CD1c-positive myeloid dendritic cell (primary cell): ENCODE measurements at regions not wholly inside any gene's neighbourhood (a gene's known extent, or its start where the extent isn't known, plus 50 kb on each side); places are given as distances from the start of the nearest gene placed in this dataset.
"Not testable (repeated sequence)": the region's sequence is repeated elsewhere in the genome, so short reads cannot be mapped to it uniquely, and the experiment has no call there.

ENCODE experiments used
- DNase-seq: peaks from one replicate; pipeline ENCODE4 v3.0.0-alpha.2; 2016; ENCODE audit errors: extremely low spot score

DNA sequence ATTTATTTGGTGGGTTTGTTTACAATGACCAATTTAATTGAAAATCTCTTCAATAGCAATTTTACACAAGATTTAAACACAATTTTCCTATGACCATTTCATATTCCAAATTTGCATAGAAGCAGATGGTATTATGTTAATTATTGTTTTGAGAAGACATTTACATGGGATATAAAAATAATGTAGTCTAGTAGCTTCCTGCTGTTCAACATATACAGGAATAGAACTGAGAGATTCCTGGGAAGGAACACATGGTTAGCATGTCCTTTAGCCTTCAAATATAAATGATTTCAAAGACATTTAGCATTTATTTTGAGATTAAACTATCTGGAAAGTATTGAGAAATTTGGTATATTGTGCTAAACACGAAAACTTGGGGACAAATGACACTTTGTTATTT is 129.6 kb downstream of the KCNE4 start:
- no peak for DNase-seq

DNA sequence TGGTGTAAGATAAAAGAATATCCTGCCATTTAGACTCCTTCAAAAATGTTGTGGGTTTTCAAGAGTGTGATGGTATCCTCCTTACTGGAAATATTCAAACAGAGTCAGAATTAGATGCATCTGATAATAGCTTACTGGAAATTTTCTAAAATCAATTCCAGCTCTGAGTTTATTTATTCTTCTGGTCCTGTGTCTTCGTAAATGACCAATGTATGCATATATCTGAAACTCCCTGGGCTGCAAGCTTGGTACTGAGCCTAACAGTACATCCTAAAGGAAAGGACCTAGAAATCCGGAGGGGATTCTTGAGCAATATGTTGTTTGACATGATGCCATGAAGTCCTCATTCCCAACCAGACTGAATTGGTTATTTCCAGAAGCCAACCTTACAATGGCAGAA is 130.4 kb downstream of the KCNE4 start:
- DNase-seq = no peak

DNA sequence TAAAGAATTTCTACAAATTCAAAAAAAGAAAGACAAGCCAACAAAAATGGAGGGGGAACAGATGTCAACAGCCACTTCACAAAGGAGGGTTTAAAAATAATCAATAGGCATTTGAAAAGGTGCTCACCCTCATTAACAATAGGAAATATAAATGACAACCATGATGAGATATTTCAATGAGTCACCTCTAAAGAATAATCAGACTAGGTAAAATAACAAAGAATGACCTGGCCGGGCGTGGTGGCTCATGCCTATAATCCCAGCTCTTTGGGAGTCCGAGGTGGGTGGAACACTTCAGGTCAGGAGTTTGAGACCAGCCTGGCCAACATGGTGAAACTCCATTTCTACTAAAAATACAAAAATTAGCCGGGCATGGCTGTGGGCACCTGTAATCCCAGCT is 133.6 kb downstream of the KCNE4 start:
- no peak for DNase-seq

DNA sequence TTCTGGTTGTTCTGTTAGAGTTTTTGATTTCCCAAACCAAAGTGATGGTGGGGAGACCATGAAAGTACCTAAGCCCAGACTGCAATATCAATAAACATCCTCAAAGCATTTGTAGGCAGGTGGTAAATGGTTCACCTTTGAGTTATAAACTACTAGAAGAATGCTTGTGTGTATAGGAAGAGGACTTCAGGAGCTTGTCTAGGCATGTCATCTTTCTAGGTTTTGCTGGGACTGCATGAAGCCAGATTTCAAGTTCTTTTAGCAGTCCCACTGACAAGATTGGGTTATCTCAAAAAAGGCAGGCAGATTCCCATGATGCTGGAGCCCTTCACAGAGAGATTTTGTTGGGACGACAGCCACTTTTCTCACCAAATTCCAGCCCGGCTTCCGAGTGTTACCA is 135.3 kb downstream of the KCNE4 start:
- no peak for DNase-seq

DNA sequence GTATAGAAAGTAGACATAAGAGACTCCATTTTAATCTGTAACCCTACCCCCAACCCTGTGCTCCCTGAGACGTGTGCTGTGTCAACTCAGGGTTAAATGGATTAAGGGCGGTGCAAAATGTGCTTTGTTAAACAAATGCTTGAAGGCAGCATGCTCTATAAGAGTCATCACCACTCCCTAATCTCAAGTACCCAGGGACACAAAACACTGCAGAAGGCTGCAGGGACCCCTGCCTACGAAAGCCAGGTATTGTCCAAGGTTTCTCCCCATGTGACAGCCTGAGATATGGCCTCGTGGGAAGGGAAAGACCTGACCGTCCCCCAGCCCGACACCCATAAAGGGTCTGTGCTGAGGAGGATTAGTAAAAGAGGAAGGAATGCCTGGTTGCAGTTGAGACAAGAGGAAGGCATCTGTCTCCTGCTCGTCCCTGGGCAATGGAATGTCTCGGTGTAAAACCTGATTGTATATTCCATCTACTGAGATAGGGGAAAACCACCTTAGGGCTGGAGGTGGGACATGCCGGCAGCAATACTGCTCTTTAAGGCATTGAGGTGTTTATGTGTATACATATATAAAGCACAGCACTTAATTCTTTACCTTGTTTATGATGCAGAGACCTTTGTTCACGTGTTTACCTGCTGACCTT is 138.7 kb downstream of the KCNE4 start:
- not testable (repeated sequence) for DNase-seq

DNA sequence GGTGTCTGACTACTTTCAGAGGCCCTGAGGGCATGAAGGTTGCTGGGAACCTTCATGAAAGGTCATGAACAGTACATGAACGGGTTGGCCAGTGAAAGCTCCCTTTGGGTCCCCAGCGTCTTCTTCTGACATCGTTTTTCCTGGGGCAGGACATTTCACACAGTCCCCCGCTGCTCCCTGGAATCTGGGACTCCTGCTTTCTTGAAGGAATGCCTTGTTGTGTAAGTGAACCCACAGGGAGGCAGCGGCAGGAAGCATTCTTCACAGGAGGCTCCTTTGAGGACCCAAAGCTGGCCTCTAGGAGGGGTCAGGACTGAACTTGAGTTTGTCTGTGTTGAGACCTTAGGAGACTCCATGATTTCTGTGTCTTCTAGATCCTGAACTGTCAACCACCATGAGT is 144.3 kb downstream of the KCNE4 start:
- no peak for DNase-seq

DNA sequence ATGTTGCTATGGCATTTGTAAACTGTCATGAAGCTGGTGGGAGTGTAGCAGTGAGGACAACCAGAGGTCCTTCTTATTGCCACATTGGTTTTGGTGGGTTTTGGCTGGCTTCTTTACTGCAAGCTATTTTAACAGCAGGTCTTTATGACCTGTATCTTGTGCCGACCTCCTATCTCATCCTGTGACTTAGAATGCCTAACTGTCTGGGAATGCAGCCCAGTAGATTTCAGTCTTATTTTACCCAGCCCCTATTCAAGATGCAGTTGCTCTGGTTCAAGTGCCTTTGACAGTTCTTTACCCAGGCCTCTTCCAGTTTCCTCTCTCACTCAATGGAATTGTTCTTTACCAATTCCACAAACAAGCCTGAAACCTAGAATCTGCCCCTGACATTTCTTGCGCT is 145.1 kb downstream of the KCNE4 start:
- DNase-seq = no peak

DNA sequence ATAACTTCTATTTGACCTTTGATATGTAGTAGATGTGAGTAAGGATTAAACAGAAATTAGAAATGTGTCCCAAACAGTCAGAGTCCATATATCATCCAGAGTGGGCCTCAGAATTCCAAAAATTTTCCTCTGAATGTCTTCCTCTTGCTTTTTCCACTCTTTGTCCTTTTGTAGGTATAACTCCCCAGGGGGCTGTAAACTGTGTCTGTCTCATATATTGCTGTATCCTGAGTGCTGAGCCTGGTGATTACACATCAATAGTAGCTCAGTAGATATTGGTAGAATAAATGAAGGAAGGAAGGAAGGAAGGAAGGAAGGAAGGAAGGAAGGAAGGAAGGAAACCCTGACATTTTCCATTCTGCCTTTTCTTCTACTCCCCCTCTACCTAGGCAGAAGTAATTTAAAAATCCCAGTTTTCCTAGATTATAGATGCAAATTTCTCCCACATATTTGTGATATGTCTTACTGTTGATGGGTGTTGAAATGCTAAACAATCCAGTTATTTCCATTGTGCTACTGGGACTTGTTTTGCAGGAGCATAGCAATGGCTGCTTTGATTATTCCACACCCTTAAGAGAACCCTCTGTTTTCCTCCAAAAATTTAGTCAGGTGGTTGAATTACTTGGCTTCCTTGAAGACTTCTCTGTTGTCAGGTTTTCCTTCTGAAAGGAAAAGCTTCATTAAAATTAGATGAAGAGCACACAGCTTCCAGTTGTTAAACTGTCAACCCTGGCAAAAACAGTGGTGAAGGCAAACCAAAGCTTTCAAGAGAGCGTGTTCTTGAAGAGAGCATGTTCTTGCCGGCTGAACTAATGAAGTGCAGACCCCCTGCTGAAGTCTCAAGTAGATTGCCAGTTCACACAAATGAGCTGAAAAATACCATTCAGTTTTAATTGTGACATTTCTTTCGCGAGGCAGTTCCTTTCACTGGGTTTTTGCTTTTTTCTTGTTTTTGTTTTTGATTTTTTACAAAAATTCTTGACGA is 147.8 kb downstream of the KCNE4 start:
- DNase-seq = no peak

DNA sequence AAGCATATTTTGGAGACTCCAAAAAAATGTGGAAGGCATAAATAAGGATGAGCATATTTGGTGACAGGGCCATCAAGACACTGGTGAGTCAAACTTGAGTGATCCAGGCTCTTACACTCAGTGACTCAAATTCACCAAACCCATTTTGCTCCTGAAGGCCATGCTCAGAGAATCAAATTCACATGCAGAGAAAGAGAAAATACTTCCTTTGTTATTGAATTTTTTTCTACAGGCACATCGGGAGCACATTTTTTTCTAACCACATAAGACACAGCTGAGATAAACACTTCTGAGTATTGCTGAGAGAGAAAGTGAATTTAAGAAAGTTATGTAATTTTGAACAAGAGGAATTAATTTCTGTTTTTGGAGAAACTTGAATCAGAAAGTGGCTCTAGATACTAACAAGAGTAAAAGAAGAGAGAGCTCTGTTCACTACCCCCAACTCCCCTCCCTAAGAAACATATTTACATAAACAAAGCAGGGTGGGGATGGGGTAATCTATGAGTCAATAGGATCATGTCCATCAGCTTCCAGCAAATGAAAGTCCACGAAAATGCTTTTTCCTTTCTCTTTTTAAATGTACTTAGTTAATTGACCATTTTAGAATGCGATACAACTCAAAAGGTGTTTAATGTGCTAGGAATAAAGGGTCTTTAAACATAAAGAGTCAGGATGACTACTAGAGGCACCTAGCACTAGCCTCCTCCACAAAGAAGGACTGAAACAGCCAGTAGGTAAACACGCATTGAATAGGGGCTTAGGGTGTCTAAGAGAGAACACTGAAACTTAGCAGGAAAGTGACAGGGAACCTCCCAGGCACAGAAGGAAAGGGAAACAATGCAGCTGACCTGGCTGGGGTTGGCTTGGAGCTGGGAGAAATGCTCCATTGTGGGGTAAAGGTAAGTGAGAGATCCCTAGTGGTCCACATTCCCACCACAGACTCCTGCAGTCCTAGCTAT is 152.3 kb downstream of the KCNE4 start:
- no peak for DNase-seq

DNA sequence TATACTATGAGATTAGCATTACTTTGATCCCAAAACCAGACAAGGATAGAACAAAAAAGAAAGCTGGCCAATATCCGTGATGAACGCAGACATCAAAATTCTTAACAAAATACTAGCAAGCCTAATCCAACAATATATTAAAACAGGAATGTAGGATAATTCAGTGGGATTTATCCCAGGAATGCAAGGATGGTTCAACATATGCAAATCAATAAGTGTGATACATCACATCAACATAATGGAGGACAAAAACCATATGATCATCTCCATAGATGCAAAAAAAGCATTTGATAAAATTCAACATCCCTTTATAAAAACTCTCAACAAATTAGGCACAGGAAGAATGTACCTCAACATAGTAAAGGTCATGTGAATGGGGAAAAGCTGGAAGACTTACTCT is 158.5 kb downstream of the KCNE4 start:
- no peak for DNase-seq

DNA sequence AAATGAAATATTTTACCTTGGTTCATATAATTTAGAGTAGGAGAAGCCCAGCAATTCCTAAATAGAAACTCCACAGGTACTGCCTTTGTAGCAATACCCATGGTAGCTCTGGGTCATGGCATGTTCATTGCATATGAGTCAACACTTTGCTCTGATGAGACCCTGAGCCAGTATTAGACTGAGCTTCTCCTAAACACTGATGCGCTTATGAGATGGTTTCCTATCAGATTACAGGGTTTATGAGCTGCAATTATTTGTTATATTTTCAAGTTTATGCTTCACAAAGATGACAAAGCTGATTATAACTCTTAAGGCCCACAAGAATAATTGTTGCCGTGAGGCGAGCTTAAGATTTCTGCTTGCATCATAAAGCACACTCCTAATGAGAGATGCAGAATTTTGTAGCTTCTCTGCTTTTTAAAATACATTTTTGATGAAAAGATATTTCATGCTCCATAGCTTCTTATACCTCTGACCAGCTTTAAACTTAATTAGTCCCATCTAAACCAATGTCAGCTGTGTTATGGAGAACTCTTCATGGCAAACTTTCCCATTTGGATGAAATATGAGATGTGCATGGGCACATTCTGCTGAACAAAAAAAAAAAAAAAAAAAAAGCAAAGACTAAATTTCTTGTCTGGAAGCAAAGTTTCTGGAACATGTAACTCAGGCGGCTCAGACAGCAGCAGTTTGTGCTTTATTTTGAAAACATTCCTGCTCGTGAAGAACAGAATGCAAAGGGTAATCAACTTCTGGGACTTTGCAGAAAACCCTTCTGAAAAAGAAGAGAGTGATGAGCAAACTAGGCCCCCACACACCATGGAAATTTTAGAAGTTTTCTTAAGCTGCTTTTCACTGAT is 162.6 kb downstream of the KCNE4 start:
- DNase-seq = no peak

DNA sequence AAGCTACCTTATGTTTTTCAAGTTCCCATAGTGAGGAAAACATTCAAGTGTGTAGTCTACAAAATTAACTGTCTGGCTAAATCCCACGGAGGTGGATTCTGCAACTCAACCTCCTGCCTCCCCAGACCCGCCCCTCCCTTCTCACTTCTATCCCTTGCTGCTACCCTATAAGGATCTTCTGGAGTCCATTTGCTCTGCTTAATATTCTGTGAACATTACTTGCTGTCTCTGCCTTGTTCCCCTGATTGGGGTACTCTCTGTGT is 163.2 kb downstream of the KCNE4 start:
- DNase-seq = no peak

DNA sequence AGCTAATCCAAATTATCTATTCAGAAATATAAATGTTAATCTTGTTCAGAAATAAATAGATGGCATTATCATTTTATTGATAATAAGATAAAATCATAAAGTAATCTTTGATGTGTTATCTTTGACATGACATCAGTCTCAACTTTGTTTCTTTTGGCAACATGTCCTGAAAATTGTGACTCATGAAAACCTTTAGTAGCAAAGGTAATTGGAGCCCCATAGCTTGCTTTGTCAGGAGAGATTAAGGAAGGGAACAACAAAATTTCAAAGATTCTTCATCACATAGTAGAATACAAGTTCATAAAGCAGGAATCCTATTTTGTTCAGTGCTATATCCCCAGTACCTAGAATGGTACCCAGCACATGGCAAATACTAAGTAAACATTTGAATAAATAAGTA is 165.4 kb downstream of the KCNE4 start:
- DNase-seq = no peak

DNA sequence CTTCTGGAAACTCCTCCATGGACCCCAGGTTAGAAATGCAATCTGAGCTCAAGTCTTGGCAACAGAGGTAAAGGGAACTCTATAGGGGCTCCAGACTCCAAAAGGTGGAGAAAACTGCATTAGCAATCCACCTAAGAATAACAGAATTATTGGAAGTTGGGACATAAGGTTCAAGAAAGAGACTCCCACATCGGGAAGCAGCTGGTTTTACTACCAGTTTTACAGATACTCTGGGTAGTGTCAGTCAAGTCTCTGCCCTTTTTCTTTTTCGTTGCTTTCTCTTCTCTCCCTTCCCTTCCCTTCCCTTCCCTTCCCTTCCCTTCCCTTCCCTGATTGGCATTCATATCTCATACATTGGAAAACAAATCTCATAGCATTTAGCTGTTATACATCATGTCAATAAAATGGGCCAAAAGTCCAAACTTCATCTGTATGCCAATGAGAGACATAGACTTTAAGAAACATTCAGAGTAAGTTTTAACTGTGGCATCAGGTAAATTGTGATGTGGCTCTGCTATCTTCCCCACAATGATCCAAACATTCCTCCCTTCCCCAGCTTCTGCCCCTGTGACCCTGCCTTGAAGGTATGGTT is 166.7 kb downstream of the KCNE4 start:
- DNase-seq = no peak

DNA sequence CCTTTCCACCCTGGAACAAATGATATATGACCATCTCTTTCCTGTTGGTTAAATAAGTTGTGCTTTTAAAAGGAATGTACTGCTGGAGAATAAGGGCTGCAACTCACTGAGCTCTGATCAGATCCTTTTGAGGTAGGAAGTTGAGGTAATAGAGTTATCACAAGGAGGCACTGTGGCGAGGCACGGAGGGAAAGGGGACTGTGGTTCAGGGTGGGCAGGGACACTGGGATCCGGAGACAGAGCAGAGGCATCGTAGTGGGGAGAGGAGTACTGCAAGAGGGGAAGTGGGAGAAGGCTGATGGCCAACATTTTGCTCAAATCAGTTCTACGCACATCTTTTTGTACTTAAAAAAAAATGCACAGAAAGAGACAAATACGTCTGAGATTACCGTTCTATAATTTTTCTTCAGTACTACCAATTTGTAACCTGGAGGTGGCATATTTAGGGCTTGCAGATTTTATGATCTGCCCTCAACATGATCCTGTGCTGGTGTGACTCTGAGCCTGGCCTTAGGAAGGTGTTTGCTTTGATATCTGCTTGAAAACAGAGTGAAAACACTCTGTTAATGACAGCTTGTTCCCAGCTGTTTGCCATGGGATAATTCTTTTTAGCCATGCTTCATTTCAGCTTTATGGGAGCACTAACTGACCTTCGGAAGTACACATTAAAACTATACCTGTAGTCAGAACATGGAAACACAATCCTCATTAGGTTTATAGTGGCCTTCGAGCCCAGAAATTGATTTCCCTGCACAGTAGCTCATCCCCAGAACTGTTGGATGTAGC is 168.1 kb downstream of the KCNE4 start:
- DNase-seq = no peak

DNA sequence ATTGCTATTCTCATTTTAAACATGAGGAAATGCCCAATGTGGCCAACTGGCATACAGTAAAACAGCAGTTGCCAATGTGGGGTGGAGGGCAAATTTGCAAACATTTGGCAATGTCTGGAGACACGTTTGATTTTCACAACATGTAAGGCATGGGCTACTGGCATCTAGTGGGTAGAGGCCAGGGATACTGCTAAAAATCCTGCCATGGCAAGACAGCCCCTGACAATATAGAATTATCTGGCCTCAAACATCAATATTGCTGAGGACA is 168.6 kb downstream of the KCNE4 start:
- no peak for DNase-seq

DNA sequence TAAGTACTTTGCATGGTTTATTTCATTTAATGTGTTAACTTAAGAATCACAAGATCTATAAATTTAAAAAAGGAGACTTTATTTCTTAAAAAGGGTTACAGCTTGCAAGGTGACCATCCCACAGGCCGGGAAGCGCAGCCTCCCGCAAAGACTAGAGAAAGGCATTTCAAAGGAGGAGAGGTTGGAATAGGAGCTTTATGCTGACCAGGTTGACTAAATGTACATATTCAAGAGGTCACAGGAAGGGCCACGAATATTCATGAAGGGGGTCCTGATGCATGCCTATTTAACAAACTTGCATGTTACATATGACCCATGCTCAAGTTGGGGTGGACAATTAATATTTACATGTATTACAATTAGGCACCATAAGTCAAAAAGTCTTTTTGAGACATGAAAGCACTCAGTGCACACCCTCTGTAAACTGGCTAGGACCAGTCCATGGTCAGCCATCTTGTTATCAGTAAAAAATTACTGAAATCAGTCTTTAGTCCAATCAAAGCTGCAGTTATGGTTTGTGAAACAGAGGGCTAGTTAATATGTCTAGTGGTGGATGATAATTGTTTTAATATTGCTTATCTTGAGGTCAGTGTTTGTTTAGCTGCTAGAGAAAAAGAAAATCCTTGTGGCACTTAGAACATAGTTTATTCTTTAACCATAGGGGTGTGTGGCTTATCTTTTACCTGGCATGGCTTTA is 169.3 kb downstream of the KCNE4 start:
- DNase-seq = no peak

DNA sequence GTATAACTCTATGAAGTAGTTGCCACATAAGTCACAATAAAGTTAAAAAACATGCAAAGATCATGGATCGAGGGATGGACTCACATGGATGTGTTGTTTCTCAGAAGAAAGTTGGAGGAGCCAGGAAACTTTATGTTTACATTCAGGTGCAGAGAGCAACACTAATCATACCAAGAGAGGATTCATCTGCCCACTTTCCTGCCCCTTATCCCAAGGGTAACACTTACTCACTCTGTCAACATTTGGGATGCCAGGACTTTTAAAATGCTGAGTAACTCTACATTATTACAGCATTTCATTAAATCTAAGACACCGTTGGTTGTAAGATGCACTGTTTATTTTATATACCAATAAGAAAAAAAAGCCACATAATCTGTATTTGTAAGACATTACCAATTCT is 170.4 kb downstream of the KCNE4 start:
- DNase-seq = no peak

DNA sequence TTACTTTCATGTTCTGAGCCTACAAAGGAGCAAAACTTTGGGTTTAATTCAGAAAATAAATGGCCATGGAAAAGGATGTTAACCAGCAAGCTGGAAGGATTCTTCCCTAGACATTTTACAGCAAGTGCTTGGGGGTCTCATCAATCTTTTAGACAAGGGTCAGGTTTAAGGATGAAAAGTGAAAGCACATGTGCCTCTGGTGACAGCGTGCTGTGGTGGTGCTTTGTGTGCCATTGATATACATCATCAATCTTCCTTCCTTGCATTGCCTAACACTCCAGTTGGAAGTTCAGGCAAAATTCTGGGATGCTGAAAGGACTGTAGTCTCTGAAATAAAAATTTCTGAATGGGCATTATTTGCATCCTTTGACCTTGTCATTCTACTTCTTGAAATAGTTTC is 171.2 kb downstream of the KCNE4 start:
- DNase-seq = no peak

DNA sequence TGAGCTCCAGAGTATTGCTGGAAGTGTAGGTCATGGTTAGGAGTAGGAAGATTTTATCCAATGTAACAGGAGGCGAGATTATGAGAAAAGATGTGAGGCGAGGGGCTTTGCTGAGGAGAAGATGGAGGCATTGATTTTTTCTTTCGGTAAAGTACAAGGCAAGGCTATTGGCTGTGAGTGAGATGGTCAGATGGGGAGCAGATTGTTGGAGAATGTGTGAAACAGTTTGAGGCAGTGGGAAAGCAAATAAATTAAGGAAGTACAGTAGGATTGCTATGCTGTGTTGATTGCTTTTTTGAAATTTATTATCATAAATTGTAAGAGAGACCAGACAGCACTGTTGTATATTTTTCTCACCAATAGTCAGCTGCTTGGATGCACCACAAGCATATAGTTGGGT is 173.3 kb downstream of the KCNE4 start:
- DNase-seq = no peak
